Liver (tissue), 8 donors: ENCODE measurements at regions not wholly inside any gene's neighbourhood (a gene's known extent, or its start where the extent isn't known, plus 50 kb on each side); places are given as distances from the start of the nearest gene placed in this dataset.

ENCODE experiments used
- DNase-seq: peaks from one replicate; pipeline ENCODE4 v3.0.0-alpha.2; 2017; ENCODE audit warnings: low spot score
- H3K27ac ChIP-seq, 2 donors: one replicate each; pipeline ENCODE4 v1.7.0; 2013; ENCODE audit warnings: inconsistent platforms in 2 of 2, low read length in 2 of 2, control low read depth in 1 of 2, low read depth in 1 of 2, mild to moderate bottlenecking in 1 of 2
- H3K27me3 ChIP-seq, 4 donors: one replicate each; pipeline versions ENCODE4 v1.6.1 to v1.7.0; 2013; ENCODE audit warnings: low read length in 3 of 4, inconsistent platforms in 1 of 4, mild to moderate bottlenecking in 1 of 4, moderate library complexity in 1 of 4; ENCODE audit not compliant: control insufficient read depth in 4 of 4, insufficient read depth in 4 of 4
- H3K36me3 ChIP-seq, 4 donors: one replicate each; pipeline versions ENCODE4 v1.6.1 to v1.7.0; 2013; ENCODE audit warnings: low read length in 3 of 4, mild to moderate bottlenecking in 3 of 4, low read depth in 1 of 4, moderate library complexity in 1 of 4; ENCODE audit not compliant: control insufficient read depth in 4 of 4, insufficient read depth in 3 of 4
- H3K4me1 ChIP-seq, 4 donors: one replicate each; pipeline versions ENCODE4 v1.6.1 to v1.7.0; 2013; ENCODE audit warnings: low read length in 3 of 4, mild to moderate bottlenecking in 3 of 4, moderate library complexity in 1 of 4; ENCODE audit not compliant: control insufficient read depth in 4 of 4, insufficient read depth in 4 of 4
- H3K4me3 ChIP-seq, 3 donors: one replicate each; pipeline versions ENCODE4 v1.6.1 to v1.7.0; 2013; ENCODE audit warnings: low read length in 3 of 3, control low read depth in 1 of 3, low read depth in 1 of 3, mild to moderate bottlenecking in 1 of 3
- H3K9ac ChIP-seq, 2 donors: one replicate each; pipeline ENCODE4 v1.7.0; 2013; ENCODE audit warnings: low read length in 2 of 2, mild to moderate bottlenecking in 2 of 2, moderate library complexity in 2 of 2, control low read depth in 1 of 2, low read depth in 1 of 2
- H3K9me3 ChIP-seq, 4 donors: one replicate each; pipeline versions ENCODE4 v1.6.1 to v1.7.0; 2013; ENCODE audit warnings: low read length in 3 of 4; ENCODE audit not compliant: control insufficient read depth in 4 of 4
- ATF3 ChIP-seq: IDR thresholded peaks from 2 replicates; pipeline ENCODE4 v1.6.1; 2016; ENCODE audit warnings: antibody characterized with exemption
- CTCF ChIP-seq: fragments of 150-350 bp; IDR thresholded peaks from 2 replicates; pipeline ENCODE4 v1.5.1; 2017; ENCODE audit warnings: improper control_type of control experiment, low read depth, low read length; ENCODE audit not compliant: missing input control
- EGR1 ChIP-seq, 2 donors: IDR thresholded peaks; 2 replicates each; pipeline ENCODE4 v1.6.1; 2016 to 2018; ENCODE audit warnings: antibody characterized with exemption in 2 of 2, low read depth in 2 of 2
- HNF4A ChIP-seq, 2 donors: conservative IDR thresholded peaks; 2 replicates each; pipeline ENCODE4 v1.6.1; 2016; ENCODE audit warnings: antibody characterized with exemption in 2 of 2, mild to moderate bottlenecking in 2 of 2
- HNF4G ChIP-seq: IDR thresholded peaks from 2 replicates; pipeline ENCODE4 v1.6.1; 2016; ENCODE audit warnings: antibody characterized with exemption
- JUND ChIP-seq, 2 donors: IDR thresholded peaks; 2 replicates each; pipeline ENCODE4 v1.6.1; 2016; ENCODE audit warnings: antibody characterized with exemption in 2 of 2
- MAX ChIP-seq: IDR thresholded peaks from 2 replicates; pipeline ENCODE4 v1.6.1; 2016; ENCODE audit warnings: antibody characterized with exemption
- RAD21 ChIP-seq, 2 donors: IDR thresholded peaks; 2 replicates each; pipeline ENCODE4 v1.6.1; 2016; ENCODE audit warnings: antibody characterized with exemption in 2 of 2, mild to moderate bottlenecking in 2 of 2
- RXRA ChIP-seq, 2 donors: IDR thresholded peaks; 2 replicates each; pipeline ENCODE4 v1.6.1; 2017 to 2018; ENCODE audit warnings: antibody characterized with exemption in 2 of 2, mild to moderate bottlenecking in 1 of 2
- SP1 ChIP-seq: IDR thresholded peaks from 2 replicates; pipeline ENCODE4 v1.6.1; 2018; ENCODE audit warnings: antibody characterized with exemption, mild to moderate bottlenecking
- YY1 ChIP-seq: IDR thresholded peaks from 2 replicates; pipeline ENCODE4 v1.6.1; 2016; ENCODE audit warnings: antibody characterized with exemption, mild to moderate bottlenecking
- ZBTB33 ChIP-seq: IDR thresholded peaks from 2 replicates; pipeline ENCODE4 v1.6.1; 2016; ENCODE audit warnings: antibody characterized with exemption
- WGBS: extraction: QIAGEN DNeasy Blood & Tissue Kit; methylation state at CpG from one replicate; pipeline ENCODE4 v1.1.7; 2013; 5-methylcytosine and 5-hydroxymethylcytosine counted together
- donor health status: healthy.
- donor health status: healthy.
- donor health status: healthy.
- donor health status: healthy.
- donor health status: healthy.

- TF ChIP-seq MAX: no peak
- TF ChIP-seq ATF3: no peak
- no peak for TF ChIP-seq JUND (IDR thresholded peaks at IDR 0.05)
- no peak for TF ChIP-seq HNF4A (conservative IDR thresholded peaks at IDR 0.05)
- TF ChIP-seq CTCF: peak; percentile 63
- TF ChIP-seq EGR1 (IDR thresholded peaks at IDR 0.05; ENCODE audit: low read depth in 2 of 2): no peak
- TF ChIP-seq HNF4G: no peak
- TF ChIP-seq RAD21 (IDR thresholded peaks at IDR 0.05): peak; percentile 79 to 82
- no peak for TF ChIP-seq SP1
- 26% methylated on average over 12 of the region's 12 CpGs for WGBS
- no peaks in the 10 kb centered on the region for H3K36me3 ChIP-seq
- H3K27ac ChIP-seq: no peak overlapping the region
- H3K9me3 ChIP-seq: peaks cover 0 to 2% (median 0%) of the 10 kb centered on the region in 4 donors
- H3K9ac ChIP-seq: no peak overlapping the region
- peaks cover 0 to 11% (median 0%) of the 10 kb centered on the region in 4 donors for H3K27me3 ChIP-seq
- H3K4me1 ChIP-seq: no peaks in the 10 kb centered on the region
- no peak overlapping the region for H3K4me3 ChIP-seq
- DNase-seq: no peak
Observed at GRCh38 chr11:131064373-131064991, 148.2 kb upstream of the SNX19 start.

GRCh38 chr11:131065435-131066413 lies 149.4 kb upstream of the SNX19 start:
- H3K27me3 ChIP-seq: peaks cover 0 to 11% (median 0%) of the 10 kb centered on the region in 4 donors
- no peak for TF ChIP-seq HNF4G
- no peak for TF ChIP-seq MAX
- TF ChIP-seq RXRA (IDR thresholded peaks at IDR 0.05): no peak
- no peak for TF ChIP-seq YY1
- no peak for TF ChIP-seq ZBTB33
- H3K9me3 ChIP-seq: no peaks in the 10 kb centered on the region
- H3K27ac ChIP-seq: no peak overlapping the region
- no peak overlapping the region for H3K9ac ChIP-seq
- DNase-seq: no peak
- WGBS: 57% methylated on average over 13 of the region's 13 CpGs
- H3K4me3 ChIP-seq: no peak overlapping the region
- no peaks in the 10 kb centered on the region for H3K4me1 ChIP-seq
- no peaks in the 10 kb centered on the region for H3K36me3 ChIP-seq
